Esophagus muscularis mucosa (tissue), 3 donors: ENCODE measurements at regions not wholly inside any gene's neighbourhood (a gene's known extent, or its start where the extent isn't known, plus 50 kb on each side); places are given as distances from the start of the nearest gene placed in this dataset.

Source experiments
- CTCF ChIP-seq, 3 experiments: fragments of 200-600 bp in 2 of 3; fragments of 450-650 bp in 1 of 3; sonication (generic) in 2 of 3; IDR thresholded peaks; one replicate each; pipeline ENCODE4 v1.5.1; 2017 to 2019; ENCODE audit warnings: antibody characterized with exemption in 3 of 3, mild to moderate bottlenecking in 2 of 3, moderate library complexity in 1 of 3
- POLR2AphosphoS5 ChIP-seq, 2 donors: sonication (generic); formaldehyde crosslinking; IDR thresholded peaks; one replicate each; pipeline ENCODE4 v1.6.1; 2017; ENCODE audit warnings: antibody characterized with exemption in 2 of 2

- no peak for TF ChIP-seq CTCF (IDR thresholded peaks at IDR 0.05)
- no peak for TF ChIP-seq POLR2AphosphoS5 (IDR thresholded peaks at IDR 0.05)
Measured at GRCh38 chr4:100317032-100317864, 127.0 kb upstream of the DDIT4L start.
